Omental fat pad (tissue), 3 donors: ENCODE measurements at regions not wholly inside any gene's neighbourhood (a gene's known extent, or its start where the extent isn't known, plus 50 kb on each side); places are given as distances from the start of the nearest gene placed in this dataset.

Experiments used
- ATAC-seq: fragments of 150-250 bp; one replicate; pipeline ENCODE4 v1.9.1; 2016; ENCODE audit warnings: mild to moderate bottlenecking, moderate library complexity; ENCODE audit not compliant: low FRiP score
- DNase-seq: peaks from one replicate; pipeline ENCODE4 v3.0.0-alpha.2; 2019; ENCODE audit warnings: low spot score
- TF ChIP-seq, protein P1 (sequence below), 3 donors: fragments of 450-650 bp; IDR thresholded peaks; one replicate each; pipeline ENCODE4 v1.5.1; 2016 to 2017; ENCODE audit warnings: antibody characterized with exemption in 3 of 3, mild to moderate bottlenecking in 3 of 3, moderate library complexity in 2 of 3

DNA sequence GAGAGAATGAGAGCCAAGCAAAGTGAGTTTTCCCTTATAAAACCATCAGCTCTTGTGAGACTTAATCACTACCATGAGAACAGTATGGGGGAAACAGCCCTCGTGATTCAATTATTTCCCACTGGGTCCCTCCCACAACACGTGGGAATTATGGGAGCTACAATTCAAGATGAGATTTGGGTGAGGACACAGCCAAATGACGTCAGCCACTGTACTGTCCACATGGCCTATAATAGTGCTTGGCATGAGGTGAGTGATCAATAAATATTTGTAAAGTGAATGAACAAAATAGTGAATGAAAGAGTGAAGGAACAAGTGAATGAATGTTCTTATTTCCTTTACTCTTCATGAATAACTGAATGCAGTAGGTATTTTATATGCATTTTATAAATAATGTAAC, 199.1 kb upstream of the GOT2 start:
- TF ChIP-seq, protein P1, sequence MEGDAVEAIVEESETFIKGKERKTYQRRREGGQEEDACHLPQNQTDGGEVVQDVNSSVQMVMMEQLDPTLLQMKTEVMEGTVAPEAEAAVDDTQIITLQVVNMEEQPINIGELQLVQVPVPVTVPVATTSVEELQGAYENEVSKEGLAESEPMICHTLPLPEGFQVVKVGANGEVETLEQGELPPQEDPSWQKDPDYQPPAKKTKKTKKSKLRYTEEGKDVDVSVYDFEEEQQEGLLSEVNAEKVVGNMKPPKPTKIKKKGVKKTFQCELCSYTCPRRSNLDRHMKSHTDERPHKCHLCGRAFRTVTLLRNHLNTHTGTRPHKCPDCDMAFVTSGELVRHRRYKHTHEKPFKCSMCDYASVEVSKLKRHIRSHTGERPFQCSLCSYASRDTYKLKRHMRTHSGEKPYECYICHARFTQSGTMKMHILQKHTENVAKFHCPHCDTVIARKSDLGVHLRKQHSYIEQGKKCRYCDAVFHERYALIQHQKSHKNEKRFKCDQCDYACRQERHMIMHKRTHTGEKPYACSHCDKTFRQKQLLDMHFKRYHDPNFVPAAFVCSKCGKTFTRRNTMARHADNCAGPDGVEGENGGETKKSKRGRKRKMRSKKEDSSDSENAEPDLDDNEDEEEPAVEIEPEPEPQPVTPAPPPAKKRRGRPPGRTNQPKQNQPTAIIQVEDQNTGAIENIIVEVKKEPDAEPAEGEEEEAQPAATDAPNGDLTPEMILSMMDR (IDR thresholded peaks at IDR 0.05), result no peak
- no peak for ATAC-seq
- no peak for DNase-seq

DNA sequence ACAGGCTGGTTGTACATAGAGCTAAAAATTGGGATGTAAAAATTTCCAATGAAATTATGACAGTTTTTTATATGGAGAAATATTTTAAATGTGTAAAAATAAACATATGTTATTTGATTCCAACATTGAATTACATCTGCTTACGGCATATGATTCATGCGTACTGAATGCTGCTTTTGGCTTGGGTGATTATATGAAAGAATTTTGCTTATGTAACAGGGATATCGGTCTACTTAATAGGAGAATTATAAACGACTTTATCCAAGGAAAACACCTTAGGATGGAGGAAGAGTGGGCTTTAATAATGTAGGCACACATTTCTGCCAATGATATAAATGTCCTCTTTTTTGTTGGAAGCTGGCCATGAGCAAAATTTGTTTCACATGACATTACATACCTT, 197.3 kb upstream of the GOT2 start:
- DNase-seq (no peak), ATAC-seq (no peak)
- TF ChIP-seq, protein P1 (IDR thresholded peaks at IDR 0.05), result no peak

DNA sequence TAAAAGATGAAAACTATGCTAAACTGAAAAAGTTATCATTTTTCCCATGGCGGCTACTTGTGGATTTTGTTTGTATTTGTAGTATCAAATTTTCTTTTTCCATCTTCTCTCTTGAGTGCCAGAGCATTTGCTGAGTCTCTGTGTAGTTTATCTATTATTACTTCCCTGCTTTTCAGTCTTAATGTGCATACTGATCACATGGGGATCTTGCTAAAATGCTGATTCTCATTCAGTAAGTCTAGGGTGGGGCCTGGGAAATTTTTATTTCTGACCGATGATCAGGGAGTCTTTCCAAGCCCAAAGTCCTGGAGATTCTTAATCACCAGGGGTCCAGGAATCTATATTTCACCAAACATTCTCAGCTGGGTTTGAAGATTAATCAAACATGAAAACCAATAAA, 189.0 kb upstream of the GOT2 start:
- no peak for ATAC-seq
- TF ChIP-seq, protein P1 (IDR thresholded peaks at IDR 0.05), result no peak

DNA sequence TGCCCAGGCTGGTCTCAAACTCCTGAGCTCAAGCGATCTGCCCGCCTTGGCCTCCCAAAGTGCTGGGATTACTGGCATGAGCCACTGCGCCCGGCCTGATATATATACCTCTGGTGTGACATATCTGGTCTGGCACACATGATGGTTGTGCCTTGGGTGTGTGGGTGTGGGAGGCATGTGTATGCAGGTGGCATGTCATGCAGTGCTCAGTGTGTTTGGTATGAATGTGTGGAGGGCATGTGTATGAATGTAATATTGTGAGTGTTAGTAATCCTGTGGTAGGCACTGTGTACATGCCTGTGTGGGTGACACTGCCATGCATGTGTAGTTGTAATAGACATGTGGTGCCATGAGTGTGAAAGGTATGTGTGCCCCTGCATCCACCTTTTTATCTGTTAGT, 179.3 kb upstream of the GOT2 start:
- DNase-seq (no peak), ATAC-seq (no peak)
- TF ChIP-seq, protein P1 (IDR thresholded peaks at IDR 0.05), result no peak

More for the DNA sequence above, 189.0 kb upstream of the GOT2 start:
- no peak for DNase-seq

DNA sequence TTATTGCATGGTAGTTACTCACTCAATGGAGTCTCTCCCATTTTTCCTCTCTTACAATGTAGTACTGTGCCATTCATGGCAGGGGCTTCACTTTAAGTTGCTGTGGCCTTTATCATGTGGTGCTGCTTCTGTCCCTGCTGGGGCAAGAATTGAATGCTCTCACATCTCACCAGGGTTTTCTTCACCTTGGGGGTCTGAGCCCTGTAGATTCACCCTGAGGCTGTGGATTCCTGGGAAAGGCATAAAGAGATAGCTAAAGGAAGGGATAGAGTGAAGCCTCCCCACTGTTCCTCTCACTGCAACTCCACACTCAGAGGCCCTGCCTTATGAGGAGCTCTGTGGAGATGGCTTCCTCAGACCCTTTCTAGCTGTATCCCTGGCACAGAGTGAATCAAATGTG, 178.5 kb upstream of the GOT2 start:
- ATAC-seq (no peak), DNase-seq (no peak)
- TF ChIP-seq, protein P1 (IDR thresholded peaks at IDR 0.05), result no peak

DNA sequence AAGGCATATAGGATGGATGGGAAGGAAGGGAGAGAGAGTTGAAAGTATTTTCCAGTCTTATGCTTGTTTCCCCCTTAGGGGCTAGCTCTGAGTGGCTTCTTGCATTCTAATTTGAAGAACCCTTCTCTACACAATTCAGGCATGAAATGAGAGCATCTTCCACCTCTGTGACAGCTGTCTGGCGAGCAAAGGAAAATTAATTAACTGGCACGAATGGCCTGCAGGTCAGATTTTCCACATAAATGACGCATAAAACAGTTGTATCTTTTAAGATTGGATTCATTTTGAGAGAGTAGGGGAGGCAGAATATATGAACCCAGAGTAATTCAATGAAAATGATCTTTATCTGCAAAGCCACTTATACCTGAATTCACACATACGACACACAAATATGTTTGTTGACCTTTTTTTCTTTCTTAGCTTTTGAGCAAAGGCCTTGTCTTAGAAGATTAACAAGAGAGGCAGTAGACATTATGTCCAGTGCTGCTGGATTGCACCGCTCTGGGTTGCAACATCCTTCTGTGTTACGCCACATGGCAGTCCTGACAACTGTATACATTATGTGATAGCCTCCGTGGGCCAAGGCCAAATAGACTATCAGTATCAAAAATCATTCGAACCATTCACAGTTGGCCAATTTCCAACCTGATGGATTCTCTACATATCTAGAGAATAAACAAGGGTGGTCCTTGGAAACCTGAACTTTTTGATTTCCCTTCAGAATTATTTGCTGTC, 173.0 kb upstream of the GOT2 start:
- TF ChIP-seq, protein P1 (IDR thresholded peaks at IDR 0.05), result no peak
- DNase-seq, result no peak
- no peak for ATAC-seq

DNA sequence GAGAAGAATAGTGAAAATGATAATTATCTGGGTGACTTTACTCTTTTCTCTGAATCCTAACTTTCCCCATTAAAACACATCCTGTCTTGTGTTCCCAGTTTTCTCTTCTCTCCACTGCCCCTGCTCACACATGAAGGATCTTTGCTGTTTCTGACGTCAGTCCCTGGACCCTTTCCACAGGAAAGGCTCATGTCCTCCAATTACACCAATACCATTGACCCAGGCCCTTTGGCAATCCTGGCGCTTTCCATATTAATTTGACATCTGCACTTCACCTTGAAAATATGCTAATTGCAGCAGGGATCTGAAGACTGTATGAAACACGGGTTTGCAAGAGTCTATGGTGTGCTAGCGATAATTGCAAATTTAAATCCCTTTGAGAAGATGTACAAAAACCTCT, 170.2 kb upstream of the GOT2 start:
- ATAC-seq (no peak), DNase-seq (no peak)
- TF ChIP-seq, protein P1 (IDR thresholded peaks at IDR 0.05), result no peak
